Smooth muscle cell (in vitro differentiated cells): ENCODE measurements at regions not wholly inside any gene's neighbourhood (a gene's known extent, or its start where the extent isn't known, plus 50 kb on each side); places are given as distances from the start of the nearest gene placed in this dataset.
"Not testable (repeated sequence)": the region's sequence is repeated elsewhere in the genome, so short reads cannot be mapped to it uniquely, and the experiment has no call there.

ENCODE experiments used
- DNase-seq: peaks from one replicate; lab custom pipeline; 2025; ENCODE audit not compliant: unreplicated experiment; lab: John Stamatoyannopoulos, UW
- H2AFZ ChIP-seq: fragments of 200-600 bp; sonication (generic); 2 replicates; pipeline ENCODE4 v1.6.0; 2016; ENCODE audit warnings: antibody characterized with exemption, low read depth, mild to moderate bottlenecking
- H3F3A ChIP-seq: fragments of 200-600 bp; sonication (generic); 2 replicates; pipeline ENCODE4 v1.6.0; 2017; ENCODE audit warnings: antibody characterized with exemption, low read depth
- H3K27ac ChIP-seq: fragments of 200-600 bp; sonication (generic); 2 replicates; pipeline ENCODE4 v1.5.1; 2016; ENCODE audit warnings: low read depth, mild to moderate bottlenecking
- H3K27me3 ChIP-seq: fragments of 200-600 bp; sonication (generic); 2 replicates; pipeline ENCODE4 v1.6.1; 2016; ENCODE audit warnings: low read depth, mild to moderate bottlenecking
- H3K36me3 ChIP-seq: fragments of 200-600 bp; sonication (generic); 2 replicates; pipeline ENCODE4 v1.5.1; 2016; ENCODE audit warnings: low read depth
- H3K4me1 ChIP-seq: fragments of 200-600 bp; sonication (generic); 2 replicates; pipeline ENCODE4 v1.5.1; 2016; ENCODE audit warnings: low read depth
- H3K4me2 ChIP-seq: fragments of 200-600 bp; sonication (generic); 2 replicates; pipeline ENCODE4 v1.6.0; 2016; ENCODE audit warnings: mild to moderate bottlenecking
- H3K4me3 ChIP-seq: fragments of 200-600 bp; sonication (generic); 2 replicates; pipeline ENCODE4 v1.5.1; 2016; ENCODE audit warnings: mild to moderate bottlenecking
- H3K79me2 ChIP-seq: fragments of 200-600 bp; sonication (generic); 2 replicates; pipeline ENCODE4 v1.6.0; 2016; ENCODE audit warnings: low read depth, mild to moderate bottlenecking
- H3K9ac ChIP-seq: fragments of 200-600 bp; sonication (generic); 2 replicates; pipeline ENCODE4 v1.6.0; 2016; ENCODE audit warnings: low read depth
- H3K9me3 ChIP-seq: fragments of 200-600 bp; sonication (generic); replicated peaks from 2 replicates; pipeline ENCODE4 v1.5.1; 2016; ENCODE audit warnings: low read depth
- H4K20me1 ChIP-seq: fragments of 200-600 bp; sonication (generic); 2 replicates; pipeline ENCODE4 v1.6.0; 2016; ENCODE audit warnings: low read depth
- CTCF ChIP-seq: fragments of 200-600 bp; sonication (generic); IDR thresholded peaks from 2 replicates; pipeline ENCODE4 v1.5.1; 2017; ENCODE audit warnings: borderline replicate concordance, mild to moderate bottlenecking, antibody characterized with exemption; ENCODE audit not compliant: insufficient read depth, poor library complexity, severe bottlenecking
- WGBS: methylation state at CpG from one replicate; pipeline ENCODE4 v1.1.7; 2016; ENCODE audit warnings: low lambda C conversion rate; 5-methylcytosine and 5-hydroxymethylcytosine counted together

- WGBS: 90% methylated on average over 2 of the region's 2 CpGs
- Histone ChIP-seq H4K20me1 (no peaks in the 10 kb centered on the region), H3F3A (no peaks in the 10 kb centered on the region), H3K9ac (no peak overlapping the region), H3K4me2 (no peak overlapping the region), H3K79me2 (no peaks in the 10 kb centered on the region), H3K27ac (no peak overlapping the region), H3K4me1 (no peaks in the 10 kb centered on the region), H2AFZ (no peak overlapping the region), H3K36me3 (no peaks in the 10 kb centered on the region), H3K4me3 (no peak overlapping the region), H3K9me3 (no peaks in the 10 kb centered on the region), H3K27me3 (no peaks in the 10 kb centered on the region)
- DNase-seq: no peak
- TF ChIP-seq CTCF: no peak
Measured at GRCh38 chr2:2777876-2778275, 446.8 kb upstream of the MYT1L start.

GRCh38 chr2:2777213-2777612 lies 446.1 kb upstream of the MYT1L start:
- no peak overlapping the region for H3K27ac ChIP-seq
- 74% methylated on average over 2 of the region's 2 CpGs for WGBS
- no peaks in the 10 kb centered on the region for H4K20me1 ChIP-seq
- TF ChIP-seq CTCF: no peak
- no peak overlapping the region for H2AFZ ChIP-seq
- no peaks in the 10 kb centered on the region for H3F3A ChIP-seq
- no peaks in the 10 kb centered on the region for H3K27me3 ChIP-seq
- no peak overlapping the region for H3K9ac ChIP-seq
- no peak overlapping the region for H3K4me2 ChIP-seq
- H3K36me3 ChIP-seq: no peaks in the 10 kb centered on the region
- H3K4me3 ChIP-seq: no peak overlapping the region
- no peaks in the 10 kb centered on the region for H3K79me2 ChIP-seq
- H3K4me1 ChIP-seq: no peaks in the 10 kb centered on the region
- no peak for DNase-seq
- H3K9me3 ChIP-seq: no peaks in the 10 kb centered on the region

GRCh38 chr2:2775018-2775417 lies 443.9 kb upstream of the MYT1L start:
- Histone ChIP-seq H3K4me1 (no peaks in the 10 kb centered on the region), H3K9ac (no peak overlapping the region), H3F3A (no peaks in the 10 kb centered on the region), H3K79me2 (no peaks in the 10 kb centered on the region), H3K27ac (no peak overlapping the region), H3K9me3 (no peaks in the 10 kb centered on the region), H3K4me2 (no peak overlapping the region), H2AFZ (no peak overlapping the region), H3K27me3 (no peaks in the 10 kb centered on the region), H3K4me3 (no peak overlapping the region), H4K20me1 (no peaks in the 10 kb centered on the region), H3K36me3 (no peaks in the 10 kb centered on the region)
- no peak for DNase-seq
- 83% methylated on average over 2 of the region's 2 CpGs for WGBS
- no peak for TF ChIP-seq CTCF

DNA sequence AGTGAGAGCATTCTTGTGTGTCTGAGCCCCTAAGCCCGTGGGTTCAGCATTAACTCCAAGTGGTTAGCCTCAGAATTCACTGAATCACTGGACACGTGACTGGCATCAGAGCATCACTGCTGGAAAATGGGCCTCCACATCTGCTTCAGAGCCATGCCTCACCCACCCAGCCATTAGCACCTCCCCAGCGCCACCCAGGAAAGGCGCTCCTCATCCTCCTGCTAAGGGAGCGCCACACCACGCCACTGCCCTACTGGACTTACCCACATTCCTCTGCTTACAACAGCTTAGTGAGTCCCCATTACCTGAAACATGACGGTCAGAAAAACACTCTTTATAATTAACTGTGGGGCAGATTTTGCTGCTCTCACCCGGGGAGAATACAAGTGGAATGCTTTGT lies 442.6 kb upstream of the MYT1L start:
- Histone ChIP-seq H2AFZ (no peak overlapping the region), H3K4me2 (no peak overlapping the region), H3K36me3 (no peaks in the 10 kb centered on the region), H3K27me3 (no peaks in the 10 kb centered on the region), H3K79me2 (no peaks in the 10 kb centered on the region), H3K9ac (no peak overlapping the region), H4K20me1 (no peaks in the 10 kb centered on the region), H3K4me1 (no peaks in the 10 kb centered on the region), H3F3A (no peaks in the 10 kb centered on the region), H3K27ac (no peak overlapping the region), H3K4me3 (no peak overlapping the region), H3K9me3 (no peaks in the 10 kb centered on the region)
- WGBS: 83% methylated on average over 8 of the region's 8 CpGs
- DNase-seq: no peak
- no peak for TF ChIP-seq CTCF

DNA sequence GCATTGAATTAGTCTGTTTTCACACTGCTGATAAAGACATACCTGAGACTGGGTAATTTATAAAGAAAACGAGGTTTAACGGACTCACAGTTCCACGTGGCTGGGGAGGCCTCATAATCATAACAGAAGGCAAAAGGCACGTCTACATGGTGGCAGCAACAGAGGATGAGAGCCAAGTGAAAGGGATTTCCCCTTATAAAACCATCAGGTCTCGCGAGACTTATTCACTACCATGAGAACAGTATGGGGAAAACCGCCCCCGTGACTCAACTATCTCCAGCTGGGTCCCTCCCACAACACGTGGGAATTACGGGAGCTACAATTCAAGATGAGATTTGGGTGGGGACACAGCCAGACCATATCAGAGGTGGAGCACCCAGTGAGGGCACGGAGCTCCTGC lies 442.0 kb upstream of the MYT1L start:
- not testable (repeated sequence) for H3K4me2 ChIP-seq, H3K4me1 ChIP-seq, H3K27ac ChIP-seq, H3K36me3 ChIP-seq, H3K79me2 ChIP-seq, H3K9ac ChIP-seq, H4K20me1 ChIP-seq, H3K4me3 ChIP-seq, H3K9me3 ChIP-seq, H3K27me3 ChIP-seq, DNase-seq, H3F3A ChIP-seq, H2AFZ ChIP-seq
- 80% methylated on average over 11 of the region's 11 CpGs for WGBS
